DMS 273 treated with DMSO at 0.1 percent for 48 hours (cell line): ENCODE measurements at regions not wholly inside any gene's neighbourhood (a gene's known extent, or its start where the extent isn't known, plus 50 kb on each side); places are given as distances from the start of the nearest gene placed in this dataset.

ENCODE experiments used
- DNase-seq: peaks from one replicate; lab custom pipeline; 2025; lab: John Stamatoyannopoulos, UW

DNA sequence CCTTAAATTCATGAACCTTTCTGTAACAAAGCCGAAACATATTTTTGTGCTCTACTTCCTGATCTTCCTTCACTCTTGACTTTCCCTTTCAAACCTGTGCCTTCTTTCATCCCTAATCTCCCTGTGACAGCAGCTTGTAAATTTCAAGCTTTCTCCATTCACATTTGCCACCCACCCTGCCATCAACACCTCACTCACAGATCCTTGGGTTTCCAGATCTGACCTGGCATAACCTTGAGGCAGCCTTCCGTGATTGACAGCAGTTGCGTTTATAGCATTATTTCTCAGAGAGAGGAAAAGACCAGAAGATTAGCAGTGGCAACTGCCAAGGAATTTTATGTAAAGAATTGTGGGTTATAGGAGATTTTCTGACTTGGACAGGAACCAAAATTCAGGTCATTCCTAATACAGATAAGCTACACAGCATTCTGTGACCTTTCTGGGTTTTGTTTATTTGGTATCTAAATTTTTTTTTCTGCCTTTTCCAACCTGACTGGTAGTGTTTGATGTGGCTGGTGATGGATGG is 260.0 kb downstream of the NR2F1-AS1 start:
- DNase-seq = no peak

DNA sequence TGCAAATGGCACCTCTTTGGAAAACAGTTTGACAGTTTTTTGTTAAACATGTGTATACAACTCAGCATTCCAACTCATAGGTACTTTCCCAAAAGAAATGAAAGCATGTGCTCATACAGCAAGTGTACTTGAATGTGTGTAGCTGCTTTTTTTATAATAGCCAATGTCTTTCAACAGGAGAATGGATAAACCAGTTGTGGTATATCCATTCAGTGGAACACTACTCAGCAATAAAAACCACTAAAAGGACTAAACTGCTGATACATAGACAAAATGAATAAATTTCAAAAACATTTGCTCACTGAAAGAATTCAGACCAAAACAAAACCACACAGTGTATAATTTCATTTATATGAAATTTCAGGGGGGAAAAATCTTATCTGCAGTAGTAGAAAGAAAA is 267.3 kb downstream of the NR2F1-AS1 start:
- DNase-seq = no peak

DNA sequence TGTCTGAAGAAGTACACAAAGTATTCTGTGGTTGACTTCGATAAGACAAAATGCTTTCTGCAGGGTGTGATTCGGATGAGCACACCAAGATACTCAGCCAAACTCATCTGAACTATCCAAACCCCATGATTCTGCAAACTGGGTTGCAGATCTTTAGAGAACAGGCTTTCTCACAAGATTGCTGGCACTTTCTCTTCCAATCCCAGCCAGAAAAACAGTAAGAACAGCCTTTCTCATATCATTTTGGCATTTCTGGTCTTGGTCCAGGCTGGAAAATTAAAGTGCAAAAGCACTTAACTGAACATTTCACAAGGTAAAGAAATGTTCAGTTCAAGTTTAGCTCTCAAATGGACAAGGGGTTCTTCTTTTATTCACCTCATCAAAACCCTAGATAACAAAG is 269.1 kb downstream of the NR2F1-AS1 start:
- no peak for DNase-seq

DNA sequence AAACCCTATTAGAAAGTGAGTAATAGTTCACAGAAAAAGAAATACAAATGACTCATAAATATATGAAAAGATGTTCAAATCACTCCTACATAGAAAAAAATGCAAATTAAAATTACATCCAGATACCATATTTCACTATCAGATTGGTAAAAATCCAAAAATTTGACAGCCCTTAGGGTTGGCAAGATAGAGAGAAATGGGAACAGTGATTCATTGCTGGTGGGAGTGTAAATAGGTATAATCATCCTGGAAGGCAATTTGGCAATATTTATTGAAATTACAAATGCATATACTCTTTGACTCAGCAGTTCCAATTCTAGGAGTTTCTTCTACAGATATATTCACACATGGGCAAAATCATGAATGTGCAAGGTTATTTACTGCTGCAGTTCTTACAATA is 273.5 kb downstream of the NR2F1-AS1 start:
- DNase-seq = no peak

DNA sequence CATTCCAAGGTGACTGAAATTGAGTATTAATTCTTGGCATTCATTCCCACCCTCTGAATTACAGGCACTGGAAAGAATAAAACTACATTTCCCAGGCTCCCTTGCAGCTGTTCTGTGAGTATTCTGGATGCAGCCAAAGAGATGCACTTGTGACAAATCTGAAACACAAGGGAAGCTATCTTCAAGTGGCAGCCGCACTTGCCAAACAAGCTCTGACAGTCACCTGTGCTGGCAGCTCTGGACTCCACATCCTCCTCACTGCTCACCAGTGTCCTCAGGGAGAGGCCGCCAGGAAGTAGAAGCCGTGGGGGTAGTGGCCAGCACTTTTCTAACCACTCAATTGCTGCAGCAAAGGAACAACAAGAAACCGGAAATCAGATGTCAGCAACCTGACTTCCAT is 275.0 kb downstream of the NR2F1-AS1 start:
- no peak for DNase-seq

DNA sequence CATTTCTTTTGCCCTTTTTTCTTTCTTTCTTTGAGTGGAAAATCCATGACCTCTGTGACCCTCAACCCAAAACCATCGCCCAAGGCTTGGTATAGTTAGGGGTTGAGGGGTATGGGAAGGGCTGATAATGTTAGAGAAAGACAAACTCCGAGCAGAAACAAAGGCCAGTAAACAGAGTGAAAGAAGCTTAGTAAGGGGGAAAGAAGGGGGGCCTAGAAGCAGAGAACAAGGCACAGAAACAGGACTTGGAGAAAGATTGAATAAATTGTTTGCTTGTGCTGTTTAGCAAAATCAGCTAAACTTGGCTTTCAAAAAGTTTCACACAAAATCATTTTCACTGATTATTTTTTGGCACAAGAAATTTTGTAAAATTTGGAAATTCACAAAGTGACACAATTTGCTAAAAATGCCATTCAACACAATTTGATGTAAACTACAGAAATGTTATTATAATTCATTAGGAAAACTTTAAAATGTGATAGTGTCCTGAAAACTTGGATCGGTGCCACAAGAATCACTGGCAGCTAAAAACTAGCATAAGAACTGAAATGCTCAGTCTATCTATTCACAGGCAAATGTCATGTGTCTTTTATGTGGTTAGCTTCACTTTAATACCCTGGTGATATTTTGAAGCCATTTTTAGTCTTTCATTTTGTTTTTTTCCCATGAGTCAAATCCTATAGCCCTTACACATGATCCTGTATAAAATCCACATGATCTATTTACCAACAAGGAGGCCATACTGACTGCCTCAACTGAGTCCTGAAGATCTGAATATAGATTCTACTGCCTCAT is 276.4 kb downstream of the NR2F1-AS1 start:
- DNase-seq = no peak

DNA sequence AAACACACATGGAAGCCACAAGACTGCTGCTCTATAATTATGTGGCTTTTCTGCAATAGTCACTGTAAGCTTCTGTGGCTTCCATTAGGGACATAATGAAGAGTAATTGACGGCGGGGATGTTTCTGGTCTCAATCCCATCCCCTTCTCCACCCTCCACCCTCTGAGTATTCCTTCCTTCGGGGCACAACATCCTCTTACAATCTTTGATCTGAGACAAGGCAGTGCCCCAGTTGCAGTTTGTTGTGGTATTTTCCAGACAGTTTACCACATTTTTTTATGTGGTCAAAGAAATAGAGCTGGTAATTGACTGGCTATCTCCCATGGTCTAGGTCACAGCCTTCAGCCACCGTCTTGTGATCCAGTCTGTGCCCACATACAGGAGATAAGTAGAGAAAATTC is 277.7 kb downstream of the NR2F1-AS1 start:
- no peak for DNase-seq

DNA sequence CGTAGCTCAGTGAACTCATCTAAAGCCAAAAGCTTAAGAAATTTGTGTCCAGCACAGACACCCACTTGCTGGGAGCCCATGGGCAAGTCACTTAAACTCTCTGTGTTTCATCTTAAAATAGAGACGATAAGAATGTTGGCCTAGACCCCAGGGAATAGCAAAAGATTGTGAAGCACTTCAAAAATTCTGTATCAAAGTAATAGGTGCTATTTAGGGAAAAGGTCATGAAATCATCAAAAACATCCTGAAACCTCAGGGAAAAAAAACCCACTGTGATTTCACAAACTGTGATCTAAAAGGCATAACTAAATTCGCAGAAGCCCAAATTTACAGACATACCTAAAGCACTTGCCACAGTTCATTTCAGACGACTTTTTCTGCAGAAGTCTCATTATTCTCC is 278.3 kb downstream of the NR2F1-AS1 start:
- DNase-seq = no peak

DNA sequence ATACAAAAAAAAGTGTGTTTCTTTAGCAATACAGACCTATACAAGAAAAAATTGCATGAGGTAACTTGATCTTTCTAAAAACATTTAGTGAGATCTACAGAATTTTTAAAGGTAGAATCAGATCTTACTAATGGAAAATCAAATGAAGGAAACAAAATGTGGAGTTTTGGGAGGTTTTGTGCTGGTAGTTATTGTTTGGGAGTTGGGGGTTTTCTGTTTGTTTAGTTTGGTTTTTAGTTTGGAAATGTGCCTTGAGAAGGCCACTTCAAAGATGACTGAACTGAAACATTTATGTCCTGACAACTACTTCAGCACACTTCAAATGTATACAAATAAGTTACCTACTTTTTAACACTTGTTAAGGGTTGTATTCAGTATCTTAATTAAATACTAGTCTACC is 280.1 kb downstream of the NR2F1-AS1 start:
- DNase-seq = no peak

DNA sequence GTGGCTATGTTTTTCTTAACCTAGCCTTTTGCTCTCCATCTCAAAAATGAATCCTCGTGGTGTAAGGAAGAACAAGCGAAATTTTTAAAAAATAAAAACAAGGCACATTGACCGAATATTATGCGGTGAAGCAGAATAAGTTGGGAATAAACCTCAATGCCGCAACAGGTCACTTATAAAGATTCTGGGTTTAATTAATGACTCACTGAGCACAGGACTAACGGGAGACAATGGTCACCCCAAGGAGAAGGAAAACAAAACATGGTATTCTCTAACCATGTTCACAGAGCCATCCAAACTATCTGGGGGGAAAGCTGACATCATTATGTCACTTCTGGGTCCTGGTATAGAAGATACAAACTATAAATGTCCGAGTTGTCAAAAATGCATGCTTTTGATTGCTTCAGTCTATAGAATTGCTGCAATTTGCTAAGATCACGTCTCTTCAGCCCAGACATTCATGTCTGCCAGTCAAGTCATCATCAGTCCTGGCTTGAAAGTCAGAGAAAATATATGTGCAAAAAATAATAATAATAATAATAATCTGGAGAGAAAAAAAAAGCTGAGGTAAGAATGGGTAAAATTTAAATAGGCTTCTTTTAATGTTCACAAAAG is 280.6 kb downstream of the NR2F1-AS1 start:
- DNase-seq = no peak

DNA sequence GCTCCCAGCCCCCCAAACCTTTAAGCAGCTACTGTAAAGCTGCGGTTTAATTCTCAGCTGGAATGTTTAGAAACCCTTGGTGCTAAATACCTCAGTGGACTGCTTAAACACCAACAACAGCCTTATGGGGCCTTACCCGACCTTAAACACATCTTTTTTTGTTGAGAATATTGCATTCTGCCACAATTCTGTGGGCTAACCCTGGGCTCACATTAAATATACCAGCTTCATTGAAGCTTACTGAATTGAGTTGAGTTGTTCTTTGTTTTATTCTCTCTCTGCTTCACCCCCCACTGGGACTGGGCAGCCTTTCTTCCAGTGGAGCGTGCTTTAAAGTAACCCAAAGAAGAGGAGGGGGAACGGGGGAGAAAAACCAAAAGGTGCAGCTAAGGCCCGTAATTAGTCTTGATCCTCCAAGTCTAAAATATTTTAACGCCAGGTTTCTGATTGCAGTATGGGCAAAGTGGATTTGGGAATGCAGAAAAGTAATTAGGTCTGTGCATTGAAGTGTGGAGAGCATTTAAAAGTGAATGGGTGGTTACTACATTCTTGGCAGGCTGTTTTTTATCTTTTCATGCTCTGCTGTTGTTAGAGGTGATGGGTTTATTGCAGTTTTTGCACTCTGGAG is 281.2 kb downstream of the NR2F1-AS1 start:
- peak; percentile 38 for DNase-seq

DNA sequence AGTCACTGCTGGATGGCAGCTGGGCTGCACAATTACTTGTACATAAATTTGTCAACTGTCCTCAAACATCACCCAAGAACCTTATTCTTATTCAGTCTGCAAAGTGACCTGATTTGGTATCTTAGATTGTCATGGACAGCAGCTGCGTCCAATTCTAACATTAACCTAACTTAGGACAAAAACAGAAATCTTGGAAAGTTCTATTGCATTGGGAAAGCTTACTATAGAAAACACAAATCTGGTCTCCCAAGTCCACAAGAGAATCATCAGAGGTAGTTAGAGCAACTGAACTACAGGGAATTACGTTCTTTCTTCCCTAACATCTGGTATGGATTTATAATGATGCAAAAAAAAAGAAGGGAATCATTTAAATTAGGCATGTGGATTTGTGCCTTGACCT is 283.9 kb downstream of the NR2F1-AS1 start:
- DNase-seq = no peak

DNA sequence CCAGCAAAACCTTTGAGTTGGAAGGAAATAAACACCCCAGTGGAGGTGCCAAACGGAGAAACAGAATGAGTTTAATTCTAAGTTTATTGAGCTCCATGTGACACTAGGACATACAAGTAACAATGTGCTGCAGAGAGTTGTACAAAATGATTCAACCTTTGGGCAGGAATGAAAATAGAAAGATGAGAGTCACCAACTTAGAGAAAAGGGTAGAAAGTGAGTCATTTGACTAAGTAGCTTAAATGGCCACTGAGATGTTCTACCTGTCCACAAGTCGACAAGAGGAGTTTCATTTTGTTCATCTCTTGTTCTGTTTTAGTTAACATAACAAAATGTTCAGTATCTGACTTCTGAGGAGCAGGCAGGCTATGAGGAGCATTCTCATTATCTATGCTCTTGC is 284.7 kb downstream of the NR2F1-AS1 start:
- no peak for DNase-seq

DNA sequence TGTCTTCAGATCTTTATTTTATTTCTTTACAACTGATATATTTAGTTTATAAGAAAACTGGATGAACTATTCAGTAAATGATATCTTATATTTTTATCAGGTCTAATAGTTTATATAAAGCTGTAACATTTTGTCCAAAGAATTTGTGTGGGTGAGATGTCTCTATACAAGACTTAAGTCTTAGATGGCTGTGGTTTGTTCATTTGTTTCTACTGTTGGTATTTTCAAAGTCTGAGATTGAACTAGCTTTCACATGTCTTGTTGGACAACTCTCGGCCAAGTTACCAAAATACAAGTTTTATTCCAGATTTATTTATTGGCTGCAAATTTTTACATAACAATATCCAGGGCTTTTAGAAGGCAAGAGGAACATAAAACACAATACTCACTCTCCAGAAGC is 286.0 kb downstream of the NR2F1-AS1 start:
- DNase-seq = no peak

DNA sequence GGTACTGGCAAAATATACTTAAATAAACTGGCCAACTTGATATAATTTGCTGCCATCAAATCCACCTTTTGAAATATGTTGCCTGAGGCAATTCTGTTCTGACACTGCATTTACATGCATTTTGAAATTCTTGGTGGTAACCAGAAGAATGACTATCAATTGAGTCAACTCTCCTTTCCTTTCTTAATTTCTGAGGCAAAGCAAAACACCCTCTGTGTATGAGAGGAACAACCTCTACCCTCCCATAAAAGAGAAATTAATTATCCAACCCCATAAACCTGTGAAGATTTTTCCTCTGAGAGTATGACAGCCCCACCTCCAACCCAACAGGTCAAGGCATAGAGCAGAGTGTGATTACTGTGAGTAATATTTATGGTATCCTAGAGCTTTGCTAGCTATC is 286.8 kb downstream of the NR2F1-AS1 start:
- DNase-seq = no peak

DNA sequence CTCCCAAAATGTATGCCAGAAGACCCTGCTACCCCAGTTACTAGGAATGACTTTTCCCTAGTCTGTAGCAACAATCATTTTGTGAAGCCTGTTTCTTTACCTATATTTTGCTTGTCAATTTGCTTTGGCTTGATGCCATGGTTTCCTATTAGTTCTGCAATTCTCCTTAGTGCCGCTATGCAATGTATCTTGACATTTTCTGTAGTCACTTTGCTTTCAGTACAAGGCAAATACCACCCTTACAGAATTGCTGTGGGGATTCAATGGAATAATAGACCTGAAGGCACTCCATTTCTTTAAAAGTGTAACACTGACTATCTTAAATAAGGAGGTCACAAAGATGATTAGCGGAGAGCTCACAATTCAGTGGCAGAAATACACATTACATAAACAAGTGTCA is 291.1 kb downstream of the NR2F1-AS1 start:
- DNase-seq = no peak

DNA sequence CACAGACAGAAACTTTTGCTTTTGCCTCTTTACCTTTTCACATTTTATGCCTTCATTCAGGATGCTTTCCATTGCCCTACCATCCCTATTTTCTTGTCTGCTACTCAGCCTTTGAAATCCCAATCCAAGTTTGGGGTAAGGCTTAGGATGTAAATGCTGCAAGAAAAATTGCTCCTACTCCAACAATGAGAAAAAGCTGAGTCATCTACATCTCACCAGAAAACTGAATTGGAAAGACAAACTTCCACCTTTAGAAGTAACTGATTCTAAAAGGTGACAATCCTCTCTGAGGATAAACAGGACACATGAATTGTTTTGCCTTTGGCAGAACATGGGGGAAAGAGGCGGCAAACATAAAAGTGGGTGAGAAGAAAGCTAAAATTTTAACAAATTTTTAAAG is 295.6 kb downstream of the NR2F1-AS1 start:
- DNase-seq = no peak

DNA sequence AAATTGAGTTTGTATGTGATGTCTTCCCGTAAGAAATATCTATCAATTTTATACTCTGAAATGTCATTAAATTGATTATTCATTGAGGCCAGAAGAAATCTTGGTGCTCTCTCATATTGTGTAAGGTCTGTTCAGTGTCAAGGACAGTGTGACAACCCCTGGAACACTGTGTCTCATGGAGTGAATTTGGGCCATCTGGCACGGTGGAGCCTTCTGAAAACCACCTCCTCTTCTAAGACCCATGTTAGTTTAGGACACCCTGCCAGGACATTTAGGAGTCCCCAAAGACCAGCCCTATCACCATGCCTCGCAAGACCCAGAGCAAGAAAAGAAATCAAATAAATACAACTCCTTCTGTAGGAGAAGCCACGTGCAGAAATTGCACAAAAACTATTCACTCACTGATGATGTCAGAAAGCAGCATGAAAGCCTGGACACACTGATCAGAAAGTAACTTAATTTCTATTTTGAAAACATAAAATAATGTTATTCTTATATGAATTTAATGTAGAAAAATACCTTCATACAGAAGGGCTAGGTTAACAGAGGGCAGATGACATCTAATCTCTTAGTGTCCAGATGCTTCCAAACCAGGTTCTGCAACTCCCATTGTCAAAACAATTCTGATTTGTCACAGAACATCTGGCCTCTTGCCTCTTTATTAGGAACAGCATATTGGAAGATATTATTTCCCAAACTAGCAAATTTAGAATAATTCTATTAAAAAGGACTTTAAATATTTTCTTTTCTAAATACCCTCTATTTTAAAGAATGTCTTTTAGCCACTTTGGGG is 298.8 kb downstream of the NR2F1-AS1 start:
- peak; percentile 52 for DNase-seq

DNA sequence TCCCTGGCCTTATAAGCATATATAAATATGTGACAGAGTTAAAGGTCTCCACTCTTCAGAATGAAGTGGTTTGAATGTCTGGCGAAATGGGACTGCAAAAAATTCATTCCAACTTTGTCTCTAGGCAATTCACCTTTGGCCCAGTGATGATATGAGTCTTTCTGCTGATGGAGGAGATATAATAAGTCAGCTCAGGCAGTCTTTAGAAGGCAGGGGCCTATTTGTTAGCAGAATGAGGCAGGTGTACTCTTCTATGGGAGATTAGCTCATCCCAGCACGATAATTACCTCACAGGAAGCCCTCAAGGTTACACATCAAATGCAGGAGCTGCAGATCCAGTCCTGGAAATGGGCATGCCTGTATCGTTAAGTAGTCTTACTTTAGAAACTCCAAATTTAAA is 300.5 kb downstream of the NR2F1-AS1 start:
- DNase-seq = no peak

DNA sequence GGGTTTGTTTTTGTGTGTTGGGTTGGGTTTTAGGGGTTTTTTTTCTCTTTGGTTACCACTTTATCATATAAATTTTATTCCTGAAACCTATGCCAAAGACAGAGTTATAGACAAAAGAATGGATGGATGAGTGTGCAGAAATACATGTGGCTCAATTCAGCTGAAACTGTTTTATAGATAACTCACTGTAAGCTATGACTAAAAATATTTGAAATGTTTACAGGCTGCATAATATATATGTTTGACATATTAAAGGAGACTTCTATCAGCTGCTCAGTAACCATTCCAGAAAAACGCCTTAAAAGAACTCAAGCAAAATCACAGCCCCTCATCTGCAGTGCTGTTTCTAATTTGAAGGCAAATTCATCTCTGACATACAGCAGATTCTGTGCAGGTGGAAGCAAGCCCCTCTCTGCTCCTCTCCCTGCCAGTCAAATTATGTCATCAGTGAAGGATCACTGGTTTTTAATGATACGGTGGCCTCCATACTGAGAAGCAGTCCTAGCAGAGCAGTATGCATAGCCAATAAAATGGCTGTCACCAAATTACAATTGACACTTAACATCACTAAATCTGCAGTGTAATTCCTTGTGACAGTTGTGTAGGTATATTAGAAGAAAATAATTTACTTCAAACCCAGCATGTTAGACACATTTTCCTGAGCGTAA is 301.6 kb downstream of the NR2F1-AS1 start:
- no peak for DNase-seq

DNA sequence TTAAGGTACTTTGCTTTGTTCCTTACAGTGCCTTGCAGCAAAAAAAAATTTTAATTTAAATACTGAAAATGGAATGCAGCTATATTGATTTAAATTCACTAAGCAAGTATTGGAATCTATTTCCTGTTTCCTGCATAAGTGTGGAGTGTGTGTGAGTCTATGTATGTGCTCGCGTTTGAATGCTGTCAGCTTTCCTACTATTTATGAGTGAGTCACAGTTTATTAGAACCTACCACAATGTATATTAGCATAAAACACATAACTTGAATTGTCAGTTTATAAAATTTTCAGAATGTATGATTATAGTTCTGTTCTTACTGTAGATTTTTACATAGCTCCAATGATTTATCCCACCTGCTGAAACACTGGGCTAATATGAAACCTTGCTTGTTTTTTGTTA is 302.1 kb downstream of the NR2F1-AS1 start:
- DNase-seq = no peak

DNA sequence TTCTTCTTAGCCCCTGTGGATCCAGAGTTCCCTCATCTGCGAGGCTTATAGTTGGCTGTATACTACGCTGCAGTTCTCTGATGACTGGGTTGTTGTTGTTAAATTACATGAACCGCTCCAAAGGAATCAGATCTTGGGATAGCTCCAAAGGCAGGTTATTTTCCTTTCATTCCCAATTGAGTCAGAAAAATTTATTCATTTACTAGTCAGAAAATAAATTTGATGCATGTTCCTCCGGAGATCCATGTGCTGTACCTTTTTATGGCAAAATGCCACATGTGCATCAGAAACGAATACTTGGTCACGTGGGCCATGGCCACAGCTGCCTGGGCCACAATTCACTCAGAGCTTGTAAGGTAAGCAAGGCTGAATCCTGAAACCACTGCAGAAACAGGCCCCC is 304.0 kb downstream of the NR2F1-AS1 start:
- no peak for DNase-seq
